ENCODE measurements at regions not wholly inside any gene's neighbourhood (a gene's known extent, or its start where the extent isn't known, plus 50 kb on each side); places are given as distances from the start of the nearest gene placed in this dataset.

GRCh38 chr1:41293779-41294178 lies 51.7 kb upstream of the SCMH1 start:
- in situ Hi-C loops (cut with MboI; ENCODE audit: low sequenced_read_pairs): no loop called here
- POLR2A ChIA-PET (ENCODE audit: unreplicated experiment): no interaction called here
- WGBS, 2 experiments (ENCODE audit: extremely low coverage in 2 of 2, insufficient read length in 1 of 2): no CpG with 5 or more reads among the region's 2 CpGs

More at GRCh38 chr1:41293779-41294178, 51.7 kb upstream of the SCMH1 start:
- no peak overlapping the region for H3K4ac ChIP-seq (ENCODE audit: low read depth, low read length)
- no peak overlapping the region for H2BK20ac ChIP-seq (ENCODE audit: low read depth, low read length)
- H3K4me1 ChIP-seq (ENCODE audit: control insufficient read depth, insufficient read depth, low read length): no peaks in the 10 kb centered on the region
- no peak overlapping the region for H2BK15ac ChIP-seq (ENCODE audit: low read depth, low read length)
- H2BK120ac ChIP-seq (ENCODE audit: low read depth, low read length): no peak overlapping the region
- dilution Hi-C loops (cut with HindIII; ENCODE audit: low sequenced_read_pairs, unreplicated experiment) (no loop called here), intact Hi-C loops (cut with micrococcal nuclease) (no loop called here)
- no peaks in the 10 kb centered on the region for H3K9me1 ChIP-seq (ENCODE audit: insufficient read depth, low read length)
- no peak overlapping the region for H2BK5ac ChIP-seq (ENCODE audit: low read depth, low read length, poor library complexity, severe bottlenecking)
- H3K18ac ChIP-seq (ENCODE audit: low read depth, low read length): no peak overlapping the region
- no peak overlapping the region for H3K4me3 ChIP-seq (ENCODE audit: insufficient read depth, low read depth, low read length)
- CTCF ChIA-PET: interaction anchor here (1.9 kb wide), 1 partner anchor 11 kb away, joined by 7 read pairs; no protein-coding TSS in a partner anchor
- no peak overlapping the region for H3K9ac ChIP-seq (ENCODE audit: low read depth, low read length)
- BruUV-seq (replicated peaks): no TSS peak
- DNase-seq (no peak), ATAC-seq (ENCODE audit: low read depth) (no peak)
- no peaks in the 10 kb centered on the region for H3K9me3 ChIP-seq (ENCODE audit: control insufficient read depth, insufficient read depth, low read length)
- H4K5ac ChIP-seq (ENCODE audit: low read depth, low read length): no peak overlapping the region
- no peak overlapping the region for H3K4me2 ChIP-seq (ENCODE audit: low read depth, low read length)
- H2AK9ac ChIP-seq (replicated peaks; ENCODE audit: low read depth, low read length, poor library complexity): no peak overlapping the region
- no peak overlapping the region for H3K14ac ChIP-seq (replicated peaks; ENCODE audit: low read depth, low read length)
- no peak overlapping the region for H3K27ac ChIP-seq (ENCODE audit: insufficient read depth, low read length)
- H3K27me3 ChIP-seq (ENCODE audit: control insufficient read depth, insufficient read depth, low read length): peaks cover 43% of the 10 kb centered on the region
- H4K91ac ChIP-seq (ENCODE audit: insufficient read depth, low read depth, low read length): no peak overlapping the region
- no peak for TF ChIP-seq ELK1 (IDR thresholded peaks at IDR 0.05; ENCODE audit: borderline replicate concordance, low read depth, low read length)
- TF ChIP-seq RFX5 (IDR thresholded peaks at IDR 0.05; ENCODE audit: low read depth, low read length): no peak
- no peak for TF ChIP-seq MAZ (IDR thresholded peaks at IDR 0.05; ENCODE audit: borderline replicate concordance, low read depth, low read length)
- no peak for TF ChIP-seq NFE2L2 (IDR thresholded peaks at IDR 0.05; ENCODE audit: low read depth, low read length)
- no peak for TF ChIP-seq CTCF (conservative IDR thresholded peaks at IDR 0.05; ENCODE audit: low read depth, low read length)
- no peak for TF ChIP-seq MXI1 (IDR thresholded peaks at IDR 0.05; ENCODE audit: borderline replicate concordance, low read depth, low read length)
- TF ChIP-seq CEBPB (IDR thresholded peaks at IDR 0.05; ENCODE audit: low read depth, low read length): no peak
- TF ChIP-seq USF2 (IDR thresholded peaks at IDR 0.05; ENCODE audit: low read depth, low read length): no peak
- no peak for TF ChIP-seq RAD21 (IDR thresholded peaks at IDR 0.05; ENCODE audit: low read length)
- TF ChIP-seq MAFK (IDR thresholded peaks at IDR 0.05; ENCODE audit: low read depth, low read length): no peak
- no peak for TF ChIP-seq CHD1 (IDR thresholded peaks at IDR 0.05; ENCODE audit: low read depth, low read length)
- TF ChIP-seq SMC3 (IDR thresholded peaks at IDR 0.05; ENCODE audit: low read depth, low read length): no peak
- no peak for TF ChIP-seq RCOR1 (IDR thresholded peaks at IDR 0.05; ENCODE audit: insufficient replicate concordance, low read length)
- no peak for TF ChIP-seq POLR2A (IDR thresholded peaks at IDR 0.05; ENCODE audit: low read depth, low read length)
- TF ChIP-seq BHLHE40 (IDR thresholded peaks at IDR 0.05; ENCODE audit: low read depth, low read length): no peak
- TF ChIP-seq FOS (IDR thresholded peaks at IDR 0.05; ENCODE audit: low read depth, low read length): no peak
- H2AK5ac ChIP-seq (ENCODE audit: low read depth, low read length): no peak overlapping the region
- no peaks in the 10 kb centered on the region for H3K36me3 ChIP-seq (ENCODE audit: control insufficient read depth, insufficient read depth, low read length)
- no peak overlapping the region for H4K8ac ChIP-seq (ENCODE audit: low read depth in 2 of 2, low read length in 2 of 2)
- no peak overlapping the region for H2AFZ ChIP-seq (replicated peaks; ENCODE audit: low read length, poor library complexity)
- H4K20me1 ChIP-seq (ENCODE audit: insufficient read depth, low read length): no peaks in the 10 kb centered on the region
- H3K23ac ChIP-seq (ENCODE audit: low read depth, low read length): no peak overlapping the region
- no peaks in the 10 kb centered on the region for H3K79me1 ChIP-seq (ENCODE audit: low read depth in 1 of 2, low read length in 2 of 2)
- no peak overlapping the region for H3K56ac ChIP-seq (ENCODE audit: extremely low read depth, insufficient read depth, low read length)

All from IMR-90 (cell line).